Mucosa of rectum (tissue), 2 donors: ENCODE measurements at regions not wholly inside any gene's neighbourhood (a gene's known extent, or its start where the extent isn't known, plus 50 kb on each side); places are given as distances from the start of the nearest gene placed in this dataset.

ENCODE experiments used
- H3K27ac ChIP-seq, 2 donors: one replicate each; pipeline ENCODE4 v1.7.0; 2013; ENCODE audit warnings: inconsistent platforms in 2 of 2, low read depth in 2 of 2, low read length in 2 of 2
- H3K27me3 ChIP-seq, 2 donors: one replicate each; pipeline ENCODE4 v1.7.0; 2013; ENCODE audit warnings: low read length in 2 of 2; ENCODE audit not compliant: control insufficient read depth in 2 of 2, insufficient read depth in 2 of 2
- H3K36me3 ChIP-seq, 2 donors: one replicate each; pipeline ENCODE4 v1.7.0; 2013; ENCODE audit warnings: low read length in 2 of 2; ENCODE audit not compliant: control insufficient read depth in 2 of 2, insufficient read depth in 2 of 2
- H3K4me1 ChIP-seq, 2 donors: one replicate each; pipeline ENCODE4 v1.7.0; 2013; ENCODE audit warnings: low read length in 2 of 2, mild to moderate bottlenecking in 1 of 2; ENCODE audit not compliant: control insufficient read depth in 2 of 2, insufficient read depth in 2 of 2
- H3K4me3 ChIP-seq, 2 donors: one replicate each; pipeline ENCODE4 v1.7.0; 2013; ENCODE audit warnings: low read length in 2 of 2
- H3K9ac ChIP-seq, 2 donors: one replicate each; pipeline ENCODE4 v1.7.0; 2013; ENCODE audit warnings: low read length in 2 of 2, low read depth in 1 of 2, mild to moderate bottlenecking in 1 of 2
- H3K9me3 ChIP-seq, 2 donors: one replicate each; pipeline ENCODE4 v1.7.0; 2013; ENCODE audit warnings: low read length in 2 of 2; ENCODE audit not compliant: control insufficient read depth in 2 of 2
- donor health status: healthy.
- donor health status: Normal muscosa, but diverticular disease.

DNA sequence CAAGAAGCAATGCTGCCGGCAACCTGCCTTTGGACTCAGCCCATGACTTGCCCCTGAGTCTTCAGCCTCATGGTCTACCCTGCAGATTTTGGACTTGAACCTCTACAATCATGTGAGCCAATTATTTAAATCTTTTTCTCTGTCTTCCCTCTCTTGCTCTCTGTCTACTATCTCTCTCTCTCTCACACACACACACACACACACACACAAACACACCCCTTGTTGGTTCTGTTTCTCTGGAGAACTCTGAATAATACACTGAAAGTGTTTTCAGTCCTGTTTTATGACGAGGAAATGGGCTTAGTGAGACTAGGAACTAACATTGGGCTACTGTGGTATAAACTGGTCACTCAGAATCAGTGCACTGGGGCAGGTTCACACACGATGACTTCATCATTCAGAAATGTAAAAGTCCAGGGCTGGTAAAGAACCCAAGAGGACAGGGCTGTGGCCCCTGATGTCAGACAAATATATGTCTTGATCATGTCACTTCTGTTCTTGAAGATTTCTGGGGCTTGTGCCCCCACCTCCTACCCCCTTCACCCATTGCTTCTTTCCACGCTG is 266.1 kb upstream of the SIX2 start:
- H3K36me3 ChIP-seq = no peaks in the 10 kb centered on the region
- H3K4me3 ChIP-seq = no peak overlapping the region
- H3K9ac ChIP-seq = no peak overlapping the region
- no peak overlapping the region for H3K27ac ChIP-seq
- no peaks in the 10 kb centered on the region for H3K9me3 ChIP-seq
- H3K27me3 ChIP-seq = no peaks in the 10 kb centered on the region
- H3K4me1 ChIP-seq = no peaks in the 10 kb centered on the region

- Histone ChIP-seq H3K9me3 (no peaks in the 10 kb centered on the region), H3K27me3 (no peaks in the 10 kb centered on the region), H3K27ac (no peak overlapping the region), H3K9ac (no peak overlapping the region), H3K4me1 (no peaks in the 10 kb centered on the region), H3K4me3 (no peak overlapping the region), H3K36me3 (no peaks in the 10 kb centered on the region)
Observed at GRCh38 chr2:45274250-45274926, 265.1 kb upstream of the SIX2 start.

DNA sequence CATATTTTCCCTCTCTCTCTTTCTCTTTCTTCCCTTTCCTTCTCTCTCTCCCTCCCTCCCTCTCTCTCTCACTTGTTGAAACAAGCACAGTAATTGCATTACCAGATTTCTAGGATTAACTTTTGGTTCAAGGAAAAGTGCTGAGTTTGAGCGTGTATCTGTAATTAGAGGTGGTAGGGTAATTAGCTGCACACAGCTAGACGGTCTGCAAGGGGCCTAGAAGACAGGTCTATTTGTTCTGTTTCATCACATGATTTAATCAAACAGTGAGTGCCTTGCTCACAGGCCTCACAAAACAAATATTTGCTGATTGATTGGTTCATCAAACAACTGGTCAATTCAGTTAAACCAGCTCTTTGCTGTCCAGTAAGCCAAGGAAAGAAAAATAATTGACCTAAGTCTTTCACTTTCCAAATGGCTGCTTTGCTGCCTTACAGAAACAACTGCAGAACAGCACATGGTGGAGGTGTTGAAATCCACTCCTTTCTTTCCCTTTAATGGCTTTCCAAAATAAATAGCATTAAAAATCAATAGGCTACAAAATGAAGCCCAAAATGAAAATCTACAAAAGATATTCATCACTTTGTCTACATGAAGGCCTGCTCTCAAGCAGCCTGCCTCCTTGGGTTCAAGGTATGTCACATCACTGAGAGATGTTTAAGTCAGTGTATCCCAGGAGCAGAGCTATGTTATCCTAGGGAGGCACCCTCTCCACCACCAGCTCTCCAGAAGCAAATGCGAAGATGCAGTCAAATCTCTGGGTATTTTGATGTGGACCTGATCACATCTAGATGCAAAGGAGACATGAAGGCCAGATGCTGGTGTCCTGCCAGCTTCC is 264.4 kb upstream of the SIX2 start:
- H3K4me1 ChIP-seq = no peaks in the 10 kb centered on the region
- no peak overlapping the region for H3K27ac ChIP-seq
- no peaks in the 10 kb centered on the region for H3K36me3 ChIP-seq
- H3K27me3 ChIP-seq = no peaks in the 10 kb centered on the region
- H3K9me3 ChIP-seq = no peaks in the 10 kb centered on the region
- no peak overlapping the region for H3K4me3 ChIP-seq
- no peak overlapping the region for H3K9ac ChIP-seq

GRCh38 chr2:45272549-45273265 is 263.5 kb upstream of the SIX2 start:
- Histone ChIP-seq H3K27me3 (no peaks in the 10 kb centered on the region), H3K4me3 (no peak overlapping the region), H3K4me1 (no peaks in the 10 kb centered on the region), H3K27ac (no peak overlapping the region), H3K9ac (no peak overlapping the region), H3K36me3 (no peaks in the 10 kb centered on the region), H3K9me3 (no peaks in the 10 kb centered on the region)

GRCh38 chr2:45269149-45269793 is 260.0 kb upstream of the SIX2 start:
- Histone ChIP-seq H3K27me3 (no peaks in the 10 kb centered on the region), H3K4me3 (no peak overlapping the region), H3K36me3 (no peaks in the 10 kb centered on the region), H3K4me1 (no peaks in the 10 kb centered on the region), H3K9ac (no peak overlapping the region), H3K9me3 (no peaks in the 10 kb centered on the region), H3K27ac (no peak overlapping the region)

GRCh38 chr2:45268631-45269030 is 259.4 kb upstream of the SIX2 start:
- Histone ChIP-seq H3K9ac (no peak overlapping the region), H3K9me3 (no peaks in the 10 kb centered on the region), H3K4me3 (no peak overlapping the region), H3K36me3 (no peaks in the 10 kb centered on the region), H3K4me1 (no peaks in the 10 kb centered on the region), H3K27me3 (no peaks in the 10 kb centered on the region), H3K27ac (no peak overlapping the region)

GRCh38 chr2:45267062-45267792 is 258.0 kb upstream of the SIX2 start:
- Histone ChIP-seq H3K4me1 (no peaks in the 10 kb centered on the region), H3K27ac (no peak overlapping the region), H3K4me3 (no peak overlapping the region), H3K9ac (no peak overlapping the region), H3K9me3 (no peaks in the 10 kb centered on the region), H3K36me3 (no peaks in the 10 kb centered on the region), H3K27me3 (no peaks in the 10 kb centered on the region)

DNA sequence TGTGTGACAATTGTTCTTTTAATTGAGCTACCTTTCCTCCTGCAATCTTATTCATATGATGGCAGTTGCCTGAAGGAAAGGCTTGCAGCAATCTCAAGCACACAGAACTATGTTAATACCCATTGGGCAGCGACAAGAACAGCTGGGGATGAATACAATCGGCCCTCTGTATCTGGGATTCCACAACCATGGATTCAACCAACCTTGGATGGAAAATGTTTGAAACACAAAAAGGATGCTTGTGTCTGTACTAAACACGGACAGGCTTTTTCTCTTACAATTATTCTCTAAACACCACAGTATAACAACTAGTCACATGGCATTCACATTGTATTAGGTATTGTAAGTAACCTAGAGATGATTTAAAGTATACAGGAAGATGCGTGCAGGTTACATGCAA is 256.1 kb upstream of the SIX2 start:
- no peak overlapping the region for H3K9ac ChIP-seq
- H3K27ac ChIP-seq = no peak overlapping the region
- H3K4me1 ChIP-seq = no peaks in the 10 kb centered on the region
- no peaks in the 10 kb centered on the region for H3K9me3 ChIP-seq
- no peak overlapping the region for H3K4me3 ChIP-seq
- no peaks in the 10 kb centered on the region for H3K36me3 ChIP-seq
- H3K27me3 ChIP-seq = no peaks in the 10 kb centered on the region
